ENCODE measurements at regions not wholly inside any gene's neighbourhood (a gene's known extent, or its start where the extent isn't known, plus 50 kb on each side); places are given as distances from the start of the nearest gene placed in this dataset.

DNA sequence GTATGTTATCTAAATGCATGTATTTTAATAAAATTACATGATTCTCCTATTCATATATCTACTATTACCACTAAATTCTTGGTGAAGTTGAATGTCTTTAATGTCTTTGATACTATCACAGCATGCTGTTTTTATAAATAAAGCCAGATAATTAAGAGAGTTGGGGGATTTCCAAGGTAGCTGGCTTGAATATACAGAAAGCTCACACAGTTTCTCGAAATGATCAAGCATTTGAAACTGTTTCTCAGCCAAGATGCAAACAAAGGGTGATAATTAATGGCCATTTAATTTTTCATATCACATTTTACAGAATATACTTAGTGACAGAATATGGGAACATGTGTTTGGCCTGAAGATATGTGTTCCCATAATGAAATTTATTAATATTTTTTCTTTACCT, 145.6 kb upstream of the CDH12 start:
- H3K27ac ChIP-seq, result no peak overlapping the region
- DNase-seq, result no peak
- H3K27me3 ChIP-seq, result no peaks in the 10 kb centered on the region
- no peaks in the 10 kb centered on the region for H3K9me3 ChIP-seq
- no peak for TF ChIP-seq POLR2A (IDR thresholded peaks at IDR 0.05)
- TF ChIP-seq, protein P1, sequence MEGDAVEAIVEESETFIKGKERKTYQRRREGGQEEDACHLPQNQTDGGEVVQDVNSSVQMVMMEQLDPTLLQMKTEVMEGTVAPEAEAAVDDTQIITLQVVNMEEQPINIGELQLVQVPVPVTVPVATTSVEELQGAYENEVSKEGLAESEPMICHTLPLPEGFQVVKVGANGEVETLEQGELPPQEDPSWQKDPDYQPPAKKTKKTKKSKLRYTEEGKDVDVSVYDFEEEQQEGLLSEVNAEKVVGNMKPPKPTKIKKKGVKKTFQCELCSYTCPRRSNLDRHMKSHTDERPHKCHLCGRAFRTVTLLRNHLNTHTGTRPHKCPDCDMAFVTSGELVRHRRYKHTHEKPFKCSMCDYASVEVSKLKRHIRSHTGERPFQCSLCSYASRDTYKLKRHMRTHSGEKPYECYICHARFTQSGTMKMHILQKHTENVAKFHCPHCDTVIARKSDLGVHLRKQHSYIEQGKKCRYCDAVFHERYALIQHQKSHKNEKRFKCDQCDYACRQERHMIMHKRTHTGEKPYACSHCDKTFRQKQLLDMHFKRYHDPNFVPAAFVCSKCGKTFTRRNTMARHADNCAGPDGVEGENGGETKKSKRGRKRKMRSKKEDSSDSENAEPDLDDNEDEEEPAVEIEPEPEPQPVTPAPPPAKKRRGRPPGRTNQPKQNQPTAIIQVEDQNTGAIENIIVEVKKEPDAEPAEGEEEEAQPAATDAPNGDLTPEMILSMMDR (IDR thresholded peaks at IDR 0.05), result no peak
- H3K4me3 ChIP-seq, result no peak overlapping the region
- no peaks in the 10 kb centered on the region for H3K4me1 ChIP-seq
- H3K36me3 ChIP-seq, result no peaks in the 10 kb centered on the region

DNA sequence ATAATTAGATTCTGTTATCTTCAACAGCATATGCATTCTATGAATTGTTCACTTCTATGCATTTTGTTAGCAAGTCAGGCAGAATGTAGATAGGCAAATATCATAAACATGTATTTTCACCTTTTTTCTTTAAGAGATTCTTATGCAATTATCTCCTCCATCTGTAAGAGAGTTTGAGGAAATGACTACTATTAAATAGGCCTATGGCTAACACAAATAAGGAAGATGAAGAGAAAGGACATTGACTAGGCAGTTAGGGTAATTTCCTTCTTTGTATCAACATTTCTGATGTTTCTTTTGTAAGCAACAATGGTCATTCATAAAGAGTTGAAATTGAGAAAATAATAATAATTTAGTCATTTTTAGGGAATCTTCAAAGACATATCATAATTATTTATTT, 145.2 kb upstream of the CDH12 start:
- H3K9me3 ChIP-seq, result no peaks in the 10 kb centered on the region
- no peaks in the 10 kb centered on the region for H3K4me1 ChIP-seq
- DNase-seq, result no peak
- H3K36me3 ChIP-seq, result no peaks in the 10 kb centered on the region
- no peak overlapping the region for H3K4me3 ChIP-seq
- TF ChIP-seq, protein P1 (IDR thresholded peaks at IDR 0.05), result no peak
- no peak for TF ChIP-seq POLR2A (IDR thresholded peaks at IDR 0.05)
- H3K27me3 ChIP-seq, result no peaks in the 10 kb centered on the region
- no peak overlapping the region for H3K27ac ChIP-seq

DNA sequence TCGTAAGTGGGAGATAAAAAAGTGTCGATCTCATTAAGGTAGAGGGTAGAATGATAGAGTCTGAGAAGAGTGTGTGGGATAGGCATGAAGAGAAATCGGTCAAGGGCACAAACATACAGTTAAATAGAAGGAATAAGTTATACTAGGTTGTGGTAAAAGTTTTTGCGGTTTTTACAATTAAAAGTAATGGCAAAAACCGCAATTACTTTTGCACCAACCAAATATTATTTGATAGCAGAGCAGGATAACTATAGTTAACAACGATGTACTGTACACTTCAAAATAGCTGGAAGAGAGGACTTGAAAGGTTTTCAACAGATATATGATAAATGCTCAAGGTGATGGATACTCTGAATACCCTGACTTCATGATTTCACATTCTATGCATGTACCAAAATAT, 135.8 kb upstream of the CDH12 start:
- TF ChIP-seq POLR2A (IDR thresholded peaks at IDR 0.05), result no peak
- TF ChIP-seq, protein P1 (IDR thresholded peaks at IDR 0.05), result no peak
- Histone ChIP-seq H3K4me1 (no peaks in the 10 kb centered on the region), H3K36me3 (no peaks in the 10 kb centered on the region), H3K27ac (no peak overlapping the region), H3K4me3 (no peak overlapping the region), H3K9me3 (no peaks in the 10 kb centered on the region), H3K27me3 (no peaks in the 10 kb centered on the region)
- DNase-seq, result no peak

DNA sequence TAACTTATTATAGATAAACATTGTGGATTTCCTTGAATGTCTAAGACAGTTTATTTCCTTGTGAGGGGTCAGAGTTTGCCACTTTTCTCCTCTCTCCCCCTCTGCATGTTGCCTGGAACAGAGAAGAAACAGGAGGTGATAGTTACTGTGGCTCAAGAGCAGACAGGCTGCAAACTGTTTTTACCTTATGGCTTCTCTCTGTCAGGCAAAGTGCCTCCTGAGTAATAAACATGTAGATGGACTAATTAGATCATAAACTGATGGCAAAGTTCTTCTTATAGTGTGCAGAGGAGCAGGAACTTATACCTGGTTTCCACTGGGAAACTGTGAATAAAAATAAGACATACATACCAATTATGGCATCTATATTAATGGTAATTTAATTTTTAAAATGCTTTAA, 133.1 kb upstream of the CDH12 start:
- TF ChIP-seq, protein P1 (IDR thresholded peaks at IDR 0.05), result no peak
- no peak for TF ChIP-seq POLR2A (IDR thresholded peaks at IDR 0.05)
- Histone ChIP-seq H3K27ac (no peak overlapping the region), H3K4me3 (no peak overlapping the region), H3K4me1 (no peaks in the 10 kb centered on the region), H3K27me3 (no peaks in the 10 kb centered on the region), H3K9me3 (no peaks in the 10 kb centered on the region), H3K36me3 (no peaks in the 10 kb centered on the region)
- DNase-seq, result no peak

DNA sequence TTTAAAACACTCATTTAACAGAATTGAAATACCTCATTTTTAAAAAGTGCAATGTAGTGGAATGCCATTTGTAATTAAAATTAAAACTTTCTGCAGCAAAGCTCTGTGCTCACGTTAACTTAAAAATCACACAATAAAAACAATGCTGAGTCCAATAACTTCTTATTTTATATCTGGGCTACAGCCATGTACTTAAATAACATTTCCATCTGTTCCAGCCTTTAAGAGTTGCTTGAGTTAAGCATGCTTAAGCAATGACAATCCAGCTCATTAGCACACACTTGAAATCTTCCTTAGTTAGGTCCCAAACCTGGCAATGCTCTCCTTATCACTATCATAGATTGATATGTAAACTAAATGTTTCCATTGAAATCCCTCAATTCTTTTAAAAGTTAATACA, 132.3 kb upstream of the CDH12 start:
- Histone ChIP-seq H3K9me3 (no peaks in the 10 kb centered on the region), H3K4me3 (no peak overlapping the region), H3K4me1 (no peaks in the 10 kb centered on the region), H3K36me3 (no peaks in the 10 kb centered on the region), H3K27me3 (no peaks in the 10 kb centered on the region), H3K27ac (no peak overlapping the region)
- no peak for DNase-seq
- no peak for TF ChIP-seq POLR2A (IDR thresholded peaks at IDR 0.05)
- TF ChIP-seq, protein P1 (IDR thresholded peaks at IDR 0.05), result no peak

DNA sequence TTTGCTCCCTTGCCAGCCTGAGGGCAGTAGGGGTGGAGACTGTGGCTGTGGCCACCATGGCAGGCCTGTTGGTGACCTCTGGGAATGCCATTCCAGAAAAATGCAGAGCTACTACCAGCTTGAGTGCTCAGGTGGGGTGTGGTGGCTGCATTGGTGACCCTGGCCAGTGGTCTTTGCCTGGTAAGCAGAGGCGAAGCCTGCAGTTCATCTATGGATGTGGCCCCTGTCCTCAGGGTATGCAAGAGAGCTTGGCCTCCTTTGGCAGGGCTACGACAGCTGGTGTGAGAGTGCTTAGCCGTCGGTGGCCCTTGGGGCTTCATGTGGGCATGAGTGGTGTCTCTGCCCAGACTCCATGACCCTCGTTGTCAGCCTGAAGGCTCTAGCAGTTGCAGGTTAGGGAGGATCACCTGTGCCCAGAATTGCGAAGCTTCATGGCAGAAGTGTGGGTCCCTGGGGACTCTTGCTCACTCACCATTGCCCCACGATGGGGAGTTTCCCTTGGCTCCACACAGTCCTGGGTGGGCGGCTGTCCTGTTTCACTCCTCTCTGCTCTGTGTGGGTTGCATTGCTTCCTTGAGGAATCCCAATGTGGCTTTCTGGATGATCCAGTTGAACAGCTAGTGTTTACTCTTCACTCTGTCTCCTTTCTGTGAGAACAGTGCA, 117.9 kb upstream of the CDH12 start:
- Histone ChIP-seq H3K4me1 (no peaks in the 10 kb centered on the region), H3K27me3 (no peaks in the 10 kb centered on the region), H3K27ac (no peak overlapping the region), H3K9me3 (no peaks in the 10 kb centered on the region), H3K36me3 (no peaks in the 10 kb centered on the region), H3K4me3 (no peak overlapping the region)
- TF ChIP-seq, protein P1 (IDR thresholded peaks at IDR 0.05), result no peak
- TF ChIP-seq POLR2A (IDR thresholded peaks at IDR 0.05), result no peak
- no peak for DNase-seq
